GM06990 (cell line): ENCODE measurements at regions not wholly inside any gene's neighbourhood (a gene's known extent, or its start where the extent isn't known, plus 50 kb on each side); places are given as distances from the start of the nearest gene placed in this dataset.

Experiments
- DNase-seq: peaks from one replicate; pipeline ENCODE4 v3.0.0-alpha.2; 2011; ENCODE audit not compliant: insufficient read length; ENCODE audit errors: extremely low read depth
- H3K27me3 ChIP-seq: replicated peaks from 2 replicates; pipeline ENCODE4 v1.6.0; 2011; ENCODE audit warnings: low read length; ENCODE audit not compliant: control insufficient read depth, insufficient read depth
- H3K36me3 ChIP-seq: 2 replicates; pipeline ENCODE4 v1.5.1; 2011; ENCODE audit warnings: low read length; ENCODE audit not compliant: control insufficient read depth, insufficient read depth
- H3K4me3 ChIP-seq: replicated peaks from 2 replicates; pipeline ENCODE4 v1.5.1; 2011; ENCODE audit warnings: low read depth, mild to moderate bottlenecking, control low read depth, low read length
- CTCF ChIP-seq: IDR thresholded peaks from 2 replicates; pipeline ENCODE4 v1.5.1; 2011; ENCODE audit warnings: low read length, control low read depth, mild to moderate bottlenecking, inconsistent platforms; ENCODE audit not compliant: insufficient read depth, poor library complexity, severe bottlenecking

- no peak overlapping the region for H3K4me3 ChIP-seq
- no peaks in the 10 kb centered on the region; the same call in 1 of the 2 replicates for H3K27me3 ChIP-seq
- H3K36me3 ChIP-seq = no peaks in the 10 kb centered on the region
- TF ChIP-seq CTCF = no peak
- DNase-seq = no peak
Measured at GRCh38 chr4:11632025-11632424, 203.3 kb upstream of the HS3ST1 start.

- Histone ChIP-seq H3K36me3 (no peaks in the 10 kb centered on the region), H3K4me3 (no peak overlapping the region), H3K27me3 (no peaks in the 10 kb centered on the region; the same call in 1 of the 2 replicates)
- TF ChIP-seq CTCF = no peak
- no peak for DNase-seq
Measured at GRCh38 chr4:11631416-11631815, 202.7 kb upstream of the HS3ST1 start.

GRCh38 chr4:11628093-11628725 is 199.5 kb upstream of the HS3ST1 start:
- H3K36me3 ChIP-seq = no peaks in the 10 kb centered on the region
- TF ChIP-seq CTCF = no peak
- H3K4me3 ChIP-seq = no peak overlapping the region
- no peak for DNase-seq
- no peaks in the 10 kb centered on the region; the same call in 1 of the 2 replicates for H3K27me3 ChIP-seq

GRCh38 chr4:11626066-11626465 is 197.4 kb upstream of the HS3ST1 start:
- H3K4me3 ChIP-seq = no peak overlapping the region
- no peaks in the 10 kb centered on the region for H3K36me3 ChIP-seq
- TF ChIP-seq CTCF = no peak
- H3K27me3 ChIP-seq = no peaks in the 10 kb centered on the region; the same call in 1 of the 2 replicates
- DNase-seq = no peak

- no peak for DNase-seq
- H3K27me3 ChIP-seq = no peaks in the 10 kb centered on the region; the same call in 1 of the 2 replicates
- H3K36me3 ChIP-seq = no peaks in the 10 kb centered on the region
Measured at GRCh38 chr4:11625211-11625610, 196.5 kb upstream of the HS3ST1 start.

More at GRCh38 chr4:11625211-11625610, 196.5 kb upstream of the HS3ST1 start:
- TF ChIP-seq CTCF = no peak
- H3K4me3 ChIP-seq = no peak overlapping the region
